Pancreas (tissue), 10 donors: ENCODE measurements at regions not wholly inside any gene's neighbourhood (a gene's known extent, or its start where the extent isn't known, plus 50 kb on each side); places are given as distances from the start of the nearest gene placed in this dataset.

Experiments
- ATAC-seq, 4 donors: fragments of 200-7000 bp; cut with Tn5 transposase; one replicate each; pipeline versions ENCODE4 v1.8.0 to v1.9.1; 2020; ENCODE audit warnings: mild to moderate bottlenecking in 4 of 4, moderate library complexity in 4 of 4
- DNase-seq, 6 donors: peaks; one replicate each; pipeline ENCODE4 v3.0.0-alpha.2; 2020
- FAIRE-seq: peaks from 2 replicates; lab custom pipeline; 2012; peaks lifted over from hg19 to GRCh38; lab: Jason Lieb, UNC
- H3K27ac ChIP-seq, 4 donors: fragments of 200-600 bp; sonication (generic); 1 replicate in 3 of 4; 2 replicates in 1 of 4; pipeline versions ENCODE4 v1.5.0 to v1.8.0; 2020
- H3K27me3 ChIP-seq, 4 donors: fragments of 200-600 bp; one replicate each; pipeline ENCODE4 v1.8.0; 2021
- H3K36me3 ChIP-seq, 3 donors: fragments of 200-600 bp; sonication (generic) in 1 of 3; one replicate each; pipeline versions ENCODE4 v1.5.0 to v1.8.0; 2020 to 2021
- H3K4me1 ChIP-seq, 3 donors: fragments of 200-600 bp; one replicate each; pipeline ENCODE4 v1.8.0; 2021
- H3K4me3 ChIP-seq, 4 donors: fragments of 200-600 bp; sonication (generic) in 2 of 4; one replicate each; pipeline versions ENCODE4 v1.5.0 to v1.8.0; 2020 to 2021
- H3K9me3 ChIP-seq, 4 donors: fragments of 200-600 bp; one replicate each; pipeline ENCODE4 v1.8.0; 2021
- WGBS, 2 donors: extraction: QIAGEN DNeasy Blood & Tissue Kit; methylation state at CpG; one replicate each; pipeline ENCODE4 v1.1.7; 2013; 5-methylcytosine and 5-hydroxymethylcytosine counted together
- intact Hi-C, 3 donors: fragments of 100-400 bp; cut with DNase I; formaldehyde crosslinking; loops; one replicate each; pipeline versions ENCODE4 v1.11.1 to v1.14.2; 2022
- TF ChIP-seq, protein P1 (sequence below), 4 donors: fragments of 200-600 bp; sonication (generic) in 3 of 4; IDR thresholded peaks; one replicate each; pipeline versions ENCODE4 v1.5.0 to v1.8.0; 2021; ENCODE audit warnings: antibody characterized with exemption in 4 of 4
- donor health status: healthy with polysubstance abuse.
- donor health status: DM: no; HTN: no; CAD: no; lungs with moderate emphysema.
- donor health status: DM: no; HTN: no; CAD: no.
- donor health status: control.
- donor health status: control.
- donor health status: Bipolar disorder and iron deficiency.
- donor health status: DM: yes; HTN: yes; CAD: no.
- donor health status: DM: no; HTN: no; CAD: no.
- donor health status: DM: no; HTN: no; CAD: no.
- donor health status: DM: yes; HTN: yes; CAD: no.

DNA sequence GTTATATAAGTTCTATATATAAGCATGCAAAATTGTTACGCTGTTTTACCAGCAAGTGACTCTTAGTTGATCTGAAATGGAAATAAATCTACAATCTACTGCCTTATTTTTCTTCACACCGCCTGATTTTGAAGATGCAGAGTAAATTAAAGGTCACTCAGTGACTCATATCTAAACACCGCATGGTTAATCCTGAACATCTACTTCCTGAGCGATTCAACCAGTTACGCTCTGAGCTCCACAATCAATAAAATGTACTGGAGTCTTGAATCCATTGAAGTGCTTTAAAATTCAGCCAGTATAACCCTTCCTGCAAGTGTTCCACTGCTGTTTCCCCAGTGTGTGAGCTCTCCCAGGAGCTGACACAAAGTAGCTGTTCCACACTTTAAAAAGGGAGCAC lies 192.8 kb downstream of the SLC7A11 start:
- DNase-seq (no peak), FAIRE-seq (no peak), ATAC-seq (no peak)
- H3K27me3 ChIP-seq = no peaks in the 10 kb centered on the region
- no peak overlapping the region for H3K4me3 ChIP-seq
- no peaks in the 10 kb centered on the region for H3K36me3 ChIP-seq
- H3K27ac ChIP-seq = no peak overlapping the region
- 53 to 60% methylated on average over 5 of the region's 5 CpGs for WGBS, 2 donors
- TF ChIP-seq, protein P1, sequence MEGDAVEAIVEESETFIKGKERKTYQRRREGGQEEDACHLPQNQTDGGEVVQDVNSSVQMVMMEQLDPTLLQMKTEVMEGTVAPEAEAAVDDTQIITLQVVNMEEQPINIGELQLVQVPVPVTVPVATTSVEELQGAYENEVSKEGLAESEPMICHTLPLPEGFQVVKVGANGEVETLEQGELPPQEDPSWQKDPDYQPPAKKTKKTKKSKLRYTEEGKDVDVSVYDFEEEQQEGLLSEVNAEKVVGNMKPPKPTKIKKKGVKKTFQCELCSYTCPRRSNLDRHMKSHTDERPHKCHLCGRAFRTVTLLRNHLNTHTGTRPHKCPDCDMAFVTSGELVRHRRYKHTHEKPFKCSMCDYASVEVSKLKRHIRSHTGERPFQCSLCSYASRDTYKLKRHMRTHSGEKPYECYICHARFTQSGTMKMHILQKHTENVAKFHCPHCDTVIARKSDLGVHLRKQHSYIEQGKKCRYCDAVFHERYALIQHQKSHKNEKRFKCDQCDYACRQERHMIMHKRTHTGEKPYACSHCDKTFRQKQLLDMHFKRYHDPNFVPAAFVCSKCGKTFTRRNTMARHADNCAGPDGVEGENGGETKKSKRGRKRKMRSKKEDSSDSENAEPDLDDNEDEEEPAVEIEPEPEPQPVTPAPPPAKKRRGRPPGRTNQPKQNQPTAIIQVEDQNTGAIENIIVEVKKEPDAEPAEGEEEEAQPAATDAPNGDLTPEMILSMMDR (IDR thresholded peaks at IDR 0.05) = no peak
- no peaks in the 10 kb centered on the region for H3K9me3 ChIP-seq
- intact Hi-C loops = loop anchor here in 1 of 3 donors (10.0 kb wide), 1 partner anchor 625 kb away; no protein-coding TSS in a partner anchor
- no peaks in the 10 kb centered on the region for H3K4me1 ChIP-seq

- TF ChIP-seq, protein P1 (IDR thresholded peaks at IDR 0.05) = no peak
- 57 to 66% methylated on average over 5 of the region's 5 CpGs for WGBS, 2 donors
- H3K9me3 ChIP-seq = no peaks in the 10 kb centered on the region
- no peak for DNase-seq
- H3K4me1 ChIP-seq = no peaks in the 10 kb centered on the region
- no peaks in the 10 kb centered on the region for H3K27me3 ChIP-seq
- H3K36me3 ChIP-seq = no peaks in the 10 kb centered on the region
- intact Hi-C loops = loop anchor here in 1 of 3 donors (10.0 kb wide), 1 partner anchor 628 kb away; no protein-coding TSS in a partner anchor
- no peak overlapping the region for H3K4me3 ChIP-seq
- ATAC-seq = no peak
- FAIRE-seq = no peak
- no peak overlapping the region for H3K27ac ChIP-seq
Observed at GRCh38 chr4:138047290-138047689, 194.9 kb downstream of the SLC7A11 start.

DNA sequence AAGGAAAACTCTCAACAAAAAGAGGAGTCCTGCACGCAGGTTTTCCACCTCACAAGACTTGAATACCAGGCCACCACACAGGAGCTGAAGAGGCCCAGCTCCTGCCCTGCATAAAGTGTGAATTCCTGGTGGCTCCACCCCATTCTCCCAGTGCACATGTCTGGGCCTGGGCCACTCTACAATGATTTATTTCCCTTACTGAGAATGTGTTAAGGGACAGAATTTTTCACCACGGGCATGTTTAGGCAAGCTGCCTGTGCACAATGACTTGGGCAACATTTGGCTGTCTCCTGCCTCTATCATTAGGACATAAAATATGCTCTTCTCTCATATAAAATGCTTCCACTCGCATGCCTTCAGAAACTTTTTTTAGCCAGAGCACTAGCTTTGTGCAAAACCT lies 197.1 kb downstream of the SLC7A11 start:
- Histone ChIP-seq H3K4me1 (no peaks in the 10 kb centered on the region), H3K27me3 (no peaks in the 10 kb centered on the region), H3K4me3 (no peak overlapping the region), H3K9me3 (no peaks in the 10 kb centered on the region), H3K36me3 (no peaks in the 10 kb centered on the region), H3K27ac (no peak overlapping the region)
- intact Hi-C loops = loop anchor here in 1 of 3 donors (10.0 kb wide), 1 partner anchor 630 kb away; no protein-coding TSS in a partner anchor
- DNase-seq (no peak), FAIRE-seq (no peak), ATAC-seq (no peak)
- WGBS, 2 donors = 58 to 63% methylated on average over 3 of the region's 3 CpGs
- TF ChIP-seq, protein P1 (IDR thresholded peaks at IDR 0.05) = no peak

GRCh38 chr4:138039010-138039409 lies 203.1 kb downstream of the SLC7A11 start:
- no peak overlapping the region for H3K4me3 ChIP-seq
- intact Hi-C loops = loop anchor here in 2 of 3 donors (10.0 kb wide), 1 partner anchor 146 kb away; no protein-coding TSS in a partner anchor
- ATAC-seq = no peak
- no peaks in the 10 kb centered on the region for H3K9me3 ChIP-seq
- FAIRE-seq = no peak
- WGBS, 2 donors = 52 to 60% methylated on average over 2 of the region's 2 CpGs
- H3K36me3 ChIP-seq = no peaks in the 10 kb centered on the region
- H3K4me1 ChIP-seq = no peaks in the 10 kb centered on the region
- no peaks in the 10 kb centered on the region for H3K27me3 ChIP-seq
- no peak for DNase-seq
- TF ChIP-seq, protein P1 (IDR thresholded peaks at IDR 0.05) = no peak
- no peak overlapping the region for H3K27ac ChIP-seq

GRCh38 chr4:138037696-138038095 lies 204.5 kb downstream of the SLC7A11 start:
- H3K4me1 ChIP-seq = no peaks in the 10 kb centered on the region
- DNase-seq (no peak), FAIRE-seq (no peak), ATAC-seq (no peak)
- H3K27me3 ChIP-seq = no peaks in the 10 kb centered on the region
- no peaks in the 10 kb centered on the region for H3K36me3 ChIP-seq
- no peak overlapping the region for H3K4me3 ChIP-seq
- no peak overlapping the region for H3K27ac ChIP-seq
- intact Hi-C loops = loop anchor here in 2 of 3 donors (10.0 kb wide), 1 partner anchor 147 kb away; no protein-coding TSS in a partner anchor
- 59 to 69% methylated on average over 3 of the region's 3 CpGs for WGBS, 2 donors
- TF ChIP-seq, protein P1 (IDR thresholded peaks at IDR 0.05) = no peak
- H3K9me3 ChIP-seq = no peaks in the 10 kb centered on the region
